22Rv1 (cell line): ENCODE measurements at regions not wholly inside any gene's neighbourhood (a gene's known extent, or its start where the extent isn't known, plus 50 kb on each side); places are given as distances from the start of the nearest gene placed in this dataset.
"Not testable (repeated sequence)": the region's sequence is repeated elsewhere in the genome, so short reads cannot be mapped to it uniquely, and the experiment has no call there.

Source experiments
- ZFX ChIP-seq: fragments of 450-650 bp; IDR thresholded peaks from 2 replicates; pipeline ENCODE4 v1.6.1; 2017; ENCODE audit warnings: antibody characterized with exemption, borderline replicate concordance
- TF ChIP-seq, protein P1 (sequence below): fragments of 450-650 bp; IDR thresholded peaks from 2 replicates; pipeline ENCODE4 v1.5.1; 2017; ENCODE audit warnings: mild to moderate bottlenecking

DNA sequence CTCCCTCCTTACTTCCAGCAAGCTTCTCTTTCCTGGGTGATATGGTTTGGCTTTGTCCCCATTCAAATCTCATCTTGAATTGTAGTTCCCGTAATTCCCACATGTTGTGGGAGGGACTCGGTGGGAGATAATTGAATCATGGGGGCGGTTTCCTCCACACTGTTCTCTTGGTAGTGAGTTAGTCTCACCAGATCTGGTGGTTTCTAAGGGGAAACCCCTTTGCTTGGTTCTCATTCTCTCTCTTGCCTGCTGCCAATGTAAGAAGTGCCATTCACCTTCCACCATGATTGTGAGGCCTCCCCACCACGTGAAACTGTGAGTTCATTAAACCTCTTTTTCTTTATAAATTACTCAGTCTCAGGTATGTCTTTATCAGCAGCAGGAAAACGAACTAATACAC lies 271.8 kb downstream of the C12orf75 start:
- TF ChIP-seq, protein P1, sequence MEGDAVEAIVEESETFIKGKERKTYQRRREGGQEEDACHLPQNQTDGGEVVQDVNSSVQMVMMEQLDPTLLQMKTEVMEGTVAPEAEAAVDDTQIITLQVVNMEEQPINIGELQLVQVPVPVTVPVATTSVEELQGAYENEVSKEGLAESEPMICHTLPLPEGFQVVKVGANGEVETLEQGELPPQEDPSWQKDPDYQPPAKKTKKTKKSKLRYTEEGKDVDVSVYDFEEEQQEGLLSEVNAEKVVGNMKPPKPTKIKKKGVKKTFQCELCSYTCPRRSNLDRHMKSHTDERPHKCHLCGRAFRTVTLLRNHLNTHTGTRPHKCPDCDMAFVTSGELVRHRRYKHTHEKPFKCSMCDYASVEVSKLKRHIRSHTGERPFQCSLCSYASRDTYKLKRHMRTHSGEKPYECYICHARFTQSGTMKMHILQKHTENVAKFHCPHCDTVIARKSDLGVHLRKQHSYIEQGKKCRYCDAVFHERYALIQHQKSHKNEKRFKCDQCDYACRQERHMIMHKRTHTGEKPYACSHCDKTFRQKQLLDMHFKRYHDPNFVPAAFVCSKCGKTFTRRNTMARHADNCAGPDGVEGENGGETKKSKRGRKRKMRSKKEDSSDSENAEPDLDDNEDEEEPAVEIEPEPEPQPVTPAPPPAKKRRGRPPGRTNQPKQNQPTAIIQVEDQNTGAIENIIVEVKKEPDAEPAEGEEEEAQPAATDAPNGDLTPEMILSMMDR = not testable (repeated sequence)
- TF ChIP-seq ZFX = not testable (repeated sequence)
